ENCODE measurements at regions not wholly inside any gene's neighbourhood (a gene's known extent, or its start where the extent isn't known, plus 50 kb on each side); places are given as distances from the start of the nearest gene placed in this dataset.

DNA sequence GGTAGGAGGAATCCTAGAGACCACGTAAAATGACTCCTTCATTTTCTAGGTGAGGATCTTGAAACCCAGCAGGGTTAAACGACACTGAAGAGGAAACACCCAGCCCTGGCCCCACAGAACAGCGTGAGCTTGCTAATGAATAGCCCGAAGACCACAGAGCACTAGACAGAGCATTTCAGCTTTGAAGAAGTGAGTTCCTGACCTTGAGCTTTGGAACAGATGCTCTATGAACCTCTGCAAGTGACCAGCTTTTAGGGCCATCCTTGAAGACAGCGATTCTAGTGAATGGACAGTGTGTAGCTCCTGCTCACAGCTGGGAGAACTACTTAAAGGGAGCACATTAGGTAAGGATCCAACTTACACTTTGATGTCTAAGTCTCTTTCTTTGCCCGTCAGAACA, 74.0 kb upstream of the FRMD1 start:
- 56 to 76% (median 70%) methylated on average over 6 of the region's 6 CpGs for WGBS, 5 donors
- H3K27ac ChIP-seq = no peak overlapping the region
- H3K9me3 ChIP-seq = no peaks in the 10 kb centered on the region
- DNase-seq = no peak
- H3K4me1 ChIP-seq = peaks cover 0 to 33% (median 9%) of the 10 kb centered on the region in 4 donors
- TF ChIP-seq, protein P1, sequence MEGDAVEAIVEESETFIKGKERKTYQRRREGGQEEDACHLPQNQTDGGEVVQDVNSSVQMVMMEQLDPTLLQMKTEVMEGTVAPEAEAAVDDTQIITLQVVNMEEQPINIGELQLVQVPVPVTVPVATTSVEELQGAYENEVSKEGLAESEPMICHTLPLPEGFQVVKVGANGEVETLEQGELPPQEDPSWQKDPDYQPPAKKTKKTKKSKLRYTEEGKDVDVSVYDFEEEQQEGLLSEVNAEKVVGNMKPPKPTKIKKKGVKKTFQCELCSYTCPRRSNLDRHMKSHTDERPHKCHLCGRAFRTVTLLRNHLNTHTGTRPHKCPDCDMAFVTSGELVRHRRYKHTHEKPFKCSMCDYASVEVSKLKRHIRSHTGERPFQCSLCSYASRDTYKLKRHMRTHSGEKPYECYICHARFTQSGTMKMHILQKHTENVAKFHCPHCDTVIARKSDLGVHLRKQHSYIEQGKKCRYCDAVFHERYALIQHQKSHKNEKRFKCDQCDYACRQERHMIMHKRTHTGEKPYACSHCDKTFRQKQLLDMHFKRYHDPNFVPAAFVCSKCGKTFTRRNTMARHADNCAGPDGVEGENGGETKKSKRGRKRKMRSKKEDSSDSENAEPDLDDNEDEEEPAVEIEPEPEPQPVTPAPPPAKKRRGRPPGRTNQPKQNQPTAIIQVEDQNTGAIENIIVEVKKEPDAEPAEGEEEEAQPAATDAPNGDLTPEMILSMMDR (IDR thresholded peaks at IDR 0.05) = no peak
- TF ChIP-seq POLR2AphosphoS5 (IDR thresholded peaks at IDR 0.05) (no peak), POLR2A (IDR thresholded peaks at IDR 0.05) (no peak), EP300 (IDR thresholded peaks at IDR 0.05) (no peak)
- H3K36me3 ChIP-seq = no peaks in the 10 kb centered on the region
- intact Hi-C loops (cut with DNase I; ENCODE audit: low total_unique reads) = loop anchor here (5.0 kb wide), 1 partner anchor 199 kb away; no protein-coding TSS in a partner anchor
- H3K27me3 ChIP-seq = peaks cover 0 to 9% (median 0%) of the 10 kb centered on the region in 3 donors
- H3K4me3 ChIP-seq = no peak overlapping the region

DNA sequence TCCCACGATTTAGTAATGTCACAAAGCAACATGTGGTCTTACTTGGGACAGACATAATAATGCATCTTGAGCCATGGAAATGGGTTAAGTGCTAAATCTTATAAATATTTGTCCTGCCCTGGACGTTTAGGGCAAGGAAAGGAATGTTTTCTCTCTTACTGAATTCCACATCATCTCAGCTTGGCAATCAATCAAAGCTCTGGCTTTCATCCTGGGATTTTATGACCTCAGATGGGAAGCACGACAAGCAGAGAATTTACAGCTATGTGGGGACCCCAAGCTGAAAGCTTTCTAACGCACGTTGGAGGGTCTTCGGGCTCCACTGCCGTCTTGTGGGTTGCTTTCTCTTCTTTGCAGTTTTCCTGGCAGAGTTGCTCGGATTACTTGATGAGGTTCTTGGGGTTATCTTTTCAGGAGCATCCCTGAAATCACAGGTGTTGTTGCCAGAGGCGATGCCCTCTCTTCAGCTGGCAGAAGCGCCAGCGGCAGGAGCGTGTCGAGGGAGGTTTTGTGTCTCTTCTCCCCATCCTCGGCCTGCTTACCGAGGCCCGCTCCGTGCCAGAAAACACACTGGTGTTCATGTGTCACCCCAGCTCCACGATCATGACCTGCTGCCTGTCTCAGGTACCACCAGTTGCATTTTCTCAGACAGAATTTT, 73.4 kb upstream of the FRMD1 start:
- WGBS, 5 donors = 68 to 79% (median 77%) methylated on average over 18 of the region's 18 CpGs
- intact Hi-C loops (cut with DNase I; ENCODE audit: low total_unique reads) = loop anchor here (5.0 kb wide), 1 partner anchor 200 kb away; no protein-coding TSS in a partner anchor
- DNase-seq = no peak

DNA sequence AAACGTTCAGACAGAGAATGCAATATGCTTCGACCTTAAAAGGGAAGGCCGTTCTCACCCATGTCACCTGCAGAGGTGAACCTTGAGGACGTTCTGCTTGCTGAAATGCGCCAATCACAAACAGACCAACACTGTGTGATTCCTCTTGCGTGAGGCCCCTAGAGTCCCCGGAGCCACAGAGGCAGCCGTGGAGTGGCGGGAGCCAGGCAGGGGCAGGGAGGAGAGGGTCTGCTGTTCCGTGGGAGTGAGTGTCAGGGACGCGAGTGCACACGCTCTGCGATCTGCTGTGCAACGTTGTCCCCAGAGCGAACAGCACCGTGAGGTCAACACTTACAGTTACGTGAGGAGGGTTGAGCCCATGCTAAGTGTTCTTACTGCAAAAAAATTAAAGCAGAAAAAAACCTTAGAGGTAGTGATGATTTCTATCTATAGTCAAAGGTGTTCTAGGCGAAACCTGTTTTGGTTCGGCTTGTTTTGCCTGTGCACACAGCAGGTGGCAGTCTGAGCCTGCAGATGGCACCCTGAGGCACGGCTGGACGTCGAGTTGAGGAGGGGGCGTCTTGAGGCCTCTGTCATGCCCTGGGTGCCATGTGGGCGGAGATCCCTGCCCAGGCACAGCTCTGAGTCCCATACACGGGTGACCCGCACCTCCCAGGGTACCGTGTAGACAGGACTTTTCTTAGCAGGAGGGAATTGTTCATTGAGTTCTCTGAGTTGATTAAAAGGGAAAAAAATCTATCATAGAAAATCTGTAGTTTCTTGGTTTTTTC, 71.7 kb upstream of the FRMD1 start:
- no peak overlapping the region for H3K4me3 ChIP-seq

More for the DNA sequence above, 73.4 kb upstream of the FRMD1 start:
- TF ChIP-seq POLR2A (IDR thresholded peaks at IDR 0.05) (no peak), POLR2AphosphoS5 (IDR thresholded peaks at IDR 0.05) (peak in 1 of 3 donors; percentile 5)
- no peaks in the 10 kb centered on the region for H3K9me3 ChIP-seq
- no peaks in the 10 kb centered on the region for H3K36me3 ChIP-seq
- H3K4me3 ChIP-seq = no peak overlapping the region
- peaks cover 0 to 9% (median 0%) of the 10 kb centered on the region in 3 donors for H3K27me3 ChIP-seq
- no peak overlapping the region for H3K27ac ChIP-seq
- H3K4me1 ChIP-seq = peaks cover 0 to 27% (median 12%) of the 10 kb centered on the region in 4 donors

GRCh38 chr6:168149015-168149414, 70.0 kb upstream of the FRMD1 start:
- Histone ChIP-seq H3K27me3 (peaks cover 0 to 21% (median 0%) of the 10 kb centered on the region in 3 donors), H3K27ac (no peak overlapping the region), H3K4me3 (no peak overlapping the region), H3K36me3 (no peaks in the 10 kb centered on the region), H3K4me1 (peaks cover 0 to 16% (median 11%) of the 10 kb centered on the region in 4 donors), H3K9me3 (no peaks in the 10 kb centered on the region)
- no peak for TF ChIP-seq EP300 (IDR thresholded peaks at IDR 0.05)
- TF ChIP-seq POLR2AphosphoS5 (IDR thresholded peaks at IDR 0.05) = no peak
- TF ChIP-seq, protein P1 (IDR thresholded peaks at IDR 0.05) = no peak
- TF ChIP-seq POLR2A (IDR thresholded peaks at IDR 0.05) = no peak
- no peak for DNase-seq
- WGBS, 5 donors = 68 to 79% (median 78%) methylated on average over 14 of the region's 14 CpGs
- intact Hi-C loops (cut with DNase I; ENCODE audit: low total_unique reads) = no loop called here

More for the DNA sequence above, 71.7 kb upstream of the FRMD1 start:
- intact Hi-C loops (cut with DNase I; ENCODE audit: low total_unique reads) = loop anchor here (5.0 kb wide), 1 partner anchor 202 kb away; no protein-coding TSS in a partner anchor
- peaks cover 0 to 21% (median 0%) of the 10 kb centered on the region in 3 donors for H3K27me3 ChIP-seq
- WGBS, 5 donors = 50 to 60% (median 55%) methylated on average over 28 of the region's 28 CpGs
- no peaks in the 10 kb centered on the region for H3K36me3 ChIP-seq
- H3K27ac ChIP-seq = no peak overlapping the region
- TF ChIP-seq EP300 (IDR thresholded peaks at IDR 0.05) = no peak
- TF ChIP-seq, protein P1 (IDR thresholded peaks at IDR 0.05) = peak in 5 of 7 experiments; percentile 11 to 58 (median 25)
- TF ChIP-seq POLR2AphosphoS5 (IDR thresholded peaks at IDR 0.05) = no peak
- no peaks in the 10 kb centered on the region for H3K9me3 ChIP-seq
- DNase-seq = peak in 1 of 2 donors; percentile 66
- peaks cover 0 to 16% (median 11%) of the 10 kb centered on the region in 4 donors for H3K4me1 ChIP-seq

Data from stomach (tissue), 8 donors.